HG03442 (cell line): ENCODE measurements at regions not wholly inside any gene's neighbourhood (a gene's known extent, or its start where the extent isn't known, plus 50 kb on each side); places are given as distances from the start of the nearest gene placed in this dataset.
A peak's percentile ranks its signal among the peaks of the same experiment; 100 is the strongest.
"Not testable (repeated sequence)": the region's sequence is repeated elsewhere in the genome, so short reads cannot be mapped to it uniquely, and the experiment has no call there.

Experiments used
- ATAC-seq: cut with Tn5 transposase; IDR thresholded peaks from one replicate; pipeline ENCODE4 v1.9.1; 2021; ENCODE audit warnings: mild to moderate bottlenecking, moderate library complexity; ENCODE audit not compliant: unreplicated experiment

DNA sequence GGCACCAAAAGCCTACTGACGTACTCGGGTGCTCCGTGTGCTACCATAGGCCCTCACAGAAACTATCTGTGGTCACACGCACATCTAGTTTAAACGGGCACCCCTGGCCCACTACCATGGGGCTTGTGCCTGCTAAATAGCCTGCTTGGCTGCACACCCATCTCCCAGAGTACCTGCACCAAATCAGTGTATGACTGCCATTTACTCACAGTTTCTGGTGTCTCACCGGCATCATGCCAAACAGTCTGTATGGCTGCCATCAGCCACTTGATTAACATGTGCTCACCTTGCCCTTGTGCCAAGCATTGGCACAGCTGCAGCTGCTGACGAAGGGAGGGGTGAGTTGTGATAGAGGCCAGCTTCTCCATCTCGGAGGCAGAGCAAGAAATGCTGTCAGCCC, 232.7 kb downstream of the IGSF11 start:
- ATAC-seq, result no peak

DNA sequence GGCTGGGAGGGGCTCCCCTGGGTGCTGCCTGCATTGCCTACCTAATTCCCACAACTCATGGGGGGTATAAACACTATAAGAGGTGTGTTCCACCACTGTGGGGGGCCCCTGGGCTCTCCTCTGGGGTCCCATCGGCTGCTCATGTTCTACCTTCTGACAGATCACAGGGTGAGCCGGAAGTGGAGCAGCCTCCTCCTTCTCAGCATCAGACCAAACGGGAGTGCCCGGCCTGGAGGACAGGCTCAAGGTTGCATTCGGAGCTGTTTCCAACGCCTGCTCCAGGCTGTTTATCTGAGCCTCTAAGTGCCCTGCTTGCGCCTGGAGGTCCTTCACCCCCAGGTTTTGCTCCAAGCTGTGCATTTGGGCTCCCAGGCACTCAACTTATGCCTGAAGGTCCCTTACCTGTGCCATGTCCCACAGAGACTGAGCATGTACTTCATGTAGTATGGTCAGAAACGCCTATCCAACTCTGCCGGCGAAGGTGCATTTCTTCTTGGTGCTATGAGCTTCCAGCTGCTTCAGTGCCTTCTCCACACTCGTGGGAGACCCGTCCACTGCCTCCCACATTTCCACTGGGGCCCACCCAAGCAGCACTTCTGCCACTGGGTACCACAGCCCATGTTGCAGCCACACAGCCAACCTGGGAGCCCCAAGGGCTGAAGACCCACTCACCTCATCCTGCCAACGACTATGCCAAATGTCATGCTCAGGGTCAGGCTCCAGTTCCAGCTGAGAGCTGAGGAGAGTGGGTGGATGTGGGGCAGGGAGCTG, 232.1 kb downstream of the IGSF11 start:
- ATAC-seq, result no peak

DNA sequence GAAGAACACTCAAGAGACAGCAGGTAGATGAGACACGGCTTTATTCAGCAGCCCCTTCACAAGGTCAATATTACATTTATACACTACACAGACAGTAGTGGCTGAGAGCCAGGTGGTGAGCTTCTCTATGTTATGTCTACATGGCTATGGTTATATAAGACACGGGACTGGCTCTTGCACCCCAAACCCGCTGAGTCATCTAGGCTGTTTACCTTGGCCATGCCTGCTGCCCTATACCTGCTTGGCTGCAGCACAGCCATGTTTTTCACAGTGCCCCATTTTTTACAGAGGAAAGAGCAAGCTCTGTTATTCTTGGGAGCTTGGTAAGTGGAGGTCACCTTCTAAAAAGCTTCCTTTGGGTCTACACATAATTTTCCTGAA, 231.6 kb downstream of the IGSF11 start:
- ATAC-seq, result no peak

DNA sequence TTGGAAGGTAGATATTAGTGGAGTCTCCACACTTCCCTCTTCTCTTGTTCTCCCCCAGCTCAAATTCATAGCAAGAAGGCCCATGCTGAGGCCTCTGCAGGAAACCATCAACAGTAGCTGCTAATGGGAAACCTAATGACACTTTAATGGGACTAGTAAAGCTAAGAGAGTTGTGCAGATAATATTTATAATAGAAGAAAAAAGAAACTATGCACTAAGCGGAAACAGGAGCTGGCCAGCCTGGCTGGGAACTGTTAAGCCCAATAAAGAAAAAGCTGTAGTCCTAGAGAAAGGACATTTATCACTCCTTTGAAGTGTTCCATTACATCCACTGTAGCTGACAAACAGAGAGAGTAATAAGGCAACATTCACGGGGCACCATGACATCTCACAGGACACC, 229.6 kb downstream of the IGSF11 start:
- ATAC-seq, result no peak

DNA sequence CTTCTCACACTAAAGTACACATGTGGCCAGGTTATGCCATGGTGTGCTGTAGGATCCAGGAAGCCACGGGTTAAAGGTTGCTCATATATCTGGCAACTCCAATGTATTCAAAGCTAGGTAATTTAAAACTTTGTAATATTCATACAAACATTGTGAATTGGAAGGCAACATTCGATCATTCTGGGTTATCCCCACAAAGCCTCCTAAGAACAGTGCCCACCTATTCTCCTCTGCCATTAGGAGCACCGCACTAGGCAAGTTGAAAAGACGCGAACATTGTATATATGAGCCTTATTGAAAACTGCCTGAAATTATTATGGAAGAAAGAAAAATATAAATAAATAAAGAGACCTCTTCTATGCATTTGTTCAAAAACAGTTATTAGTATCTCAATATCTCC, 228.2 kb downstream of the IGSF11 start:
- ATAC-seq, result no peak

DNA sequence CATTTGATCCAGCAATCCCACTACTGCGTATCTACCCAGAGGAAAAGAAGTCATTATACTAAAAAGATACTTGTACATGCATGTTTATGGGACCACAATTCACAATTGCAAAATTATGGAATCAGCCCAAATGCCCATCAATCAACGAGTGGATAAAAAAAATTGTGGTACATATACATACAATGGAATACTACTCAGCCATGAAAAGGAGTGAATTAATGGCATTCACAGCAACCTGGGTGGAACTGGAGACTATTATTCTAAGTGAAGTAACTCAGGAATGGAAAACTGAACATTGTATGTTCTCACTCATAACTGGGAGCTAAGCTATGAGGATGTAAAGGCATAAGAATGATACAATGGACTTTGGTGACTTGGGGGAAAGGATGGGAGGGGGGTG, 227.3 kb downstream of the IGSF11 start:
- ATAC-seq, result not testable (repeated sequence)

DNA sequence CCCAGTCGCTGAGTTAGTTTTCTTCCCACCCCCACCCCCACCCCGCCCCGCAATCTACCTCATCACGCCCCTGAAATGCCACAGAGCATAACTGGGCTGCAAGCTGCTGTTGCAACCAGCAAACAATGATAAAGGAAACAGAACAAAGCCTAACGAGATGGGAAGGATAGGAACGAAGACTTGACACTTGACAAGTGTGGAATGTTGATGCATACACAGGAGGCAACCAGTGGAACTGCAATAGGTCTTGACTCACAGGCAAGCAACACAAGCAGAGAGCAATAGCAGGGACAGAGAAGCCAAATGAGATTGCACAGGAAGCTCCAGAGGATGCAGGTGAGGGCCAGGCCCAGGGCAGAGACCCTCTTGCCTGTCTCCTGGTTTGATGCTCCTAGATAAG, 225.9 kb downstream of the IGSF11 start:
- ATAC-seq, result no peak

DNA sequence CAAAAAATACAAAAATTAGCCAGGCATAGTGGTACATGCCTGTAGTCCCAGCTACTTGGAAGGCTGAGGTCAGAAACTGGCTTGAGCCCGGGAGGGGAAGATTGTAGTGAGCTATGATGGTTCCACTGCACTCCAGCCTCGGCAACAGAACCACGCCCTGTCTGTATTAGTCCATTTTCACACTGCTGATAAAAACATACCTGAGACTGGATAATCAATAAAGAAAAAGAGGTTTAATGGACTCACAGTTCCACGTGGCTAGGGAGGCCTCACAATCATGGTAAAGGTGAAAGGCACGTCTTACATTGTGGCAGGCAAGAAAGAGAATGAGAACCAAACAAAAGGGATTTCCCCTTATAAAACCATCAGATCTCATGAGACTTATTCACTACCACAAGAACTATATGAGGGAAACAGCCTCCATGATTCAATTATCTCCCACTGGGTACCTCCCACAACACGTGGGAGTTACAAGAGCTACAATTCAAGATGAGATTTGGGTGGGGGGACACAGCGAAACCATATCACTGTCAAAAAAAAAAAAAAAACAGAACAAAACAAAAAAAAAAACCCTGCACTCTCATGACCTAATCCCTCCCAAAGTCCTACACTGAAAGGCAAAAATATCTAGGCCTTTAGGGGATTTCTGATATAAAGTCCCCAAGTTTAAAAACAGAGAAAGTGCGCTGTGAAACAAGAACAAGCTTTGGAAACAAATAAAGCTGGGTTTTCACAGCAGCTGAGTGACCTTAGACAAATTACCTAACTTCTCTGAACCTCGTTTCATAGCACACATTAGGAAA, 224.7 kb downstream of the IGSF11 start:
- peak; percentile 41 for ATAC-seq

DNA sequence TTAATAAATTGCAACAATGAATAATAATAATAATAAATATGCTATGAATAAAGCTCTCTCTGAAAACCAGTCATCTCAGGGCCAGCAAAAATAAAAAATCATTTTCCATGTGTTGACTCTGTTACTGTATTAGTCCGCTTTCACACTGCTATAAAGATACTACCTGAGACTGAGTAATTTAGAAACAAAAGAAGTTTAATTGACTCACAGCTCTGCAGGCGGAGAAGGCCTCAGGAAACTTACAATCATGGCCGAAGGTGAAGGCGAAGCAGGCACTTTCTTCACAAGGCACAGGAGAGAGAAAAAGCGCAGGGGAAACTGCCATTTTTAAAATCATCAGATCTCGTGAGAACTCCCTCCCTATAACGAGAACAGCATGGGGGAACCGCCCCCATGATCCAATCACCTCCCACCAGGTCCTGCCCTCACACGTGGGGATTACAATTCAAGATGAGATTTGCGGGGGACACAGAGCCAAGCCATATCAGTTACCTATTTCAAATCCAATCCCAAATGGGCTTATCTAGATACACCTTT, 224.1 kb downstream of the IGSF11 start:
- peak; percentile 31 for ATAC-seq

DNA sequence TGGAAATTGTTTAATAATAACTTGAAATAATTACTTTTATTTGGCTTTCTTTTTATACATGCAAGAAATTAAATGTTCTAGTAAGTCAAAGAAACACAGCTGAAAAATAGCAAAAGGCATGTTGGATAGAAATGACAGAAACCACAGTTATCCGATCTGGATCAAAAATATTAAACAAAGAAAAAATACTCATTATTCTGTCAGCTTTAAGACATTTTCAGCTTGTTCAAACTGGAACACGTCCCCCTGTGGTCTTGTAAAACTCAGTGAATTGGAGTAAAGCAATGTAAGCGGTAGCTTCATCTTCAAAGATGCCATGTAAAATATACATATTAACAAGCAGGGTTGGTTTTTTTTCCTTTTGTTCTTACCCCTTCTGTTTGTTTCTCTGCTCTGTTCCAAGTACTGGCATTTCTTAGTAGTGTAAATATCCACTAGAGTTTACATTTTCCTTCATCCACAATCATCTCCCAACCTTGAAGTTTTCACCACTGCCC, 223.4 kb downstream of the IGSF11 start:
- ATAC-seq, result no peak

DNA sequence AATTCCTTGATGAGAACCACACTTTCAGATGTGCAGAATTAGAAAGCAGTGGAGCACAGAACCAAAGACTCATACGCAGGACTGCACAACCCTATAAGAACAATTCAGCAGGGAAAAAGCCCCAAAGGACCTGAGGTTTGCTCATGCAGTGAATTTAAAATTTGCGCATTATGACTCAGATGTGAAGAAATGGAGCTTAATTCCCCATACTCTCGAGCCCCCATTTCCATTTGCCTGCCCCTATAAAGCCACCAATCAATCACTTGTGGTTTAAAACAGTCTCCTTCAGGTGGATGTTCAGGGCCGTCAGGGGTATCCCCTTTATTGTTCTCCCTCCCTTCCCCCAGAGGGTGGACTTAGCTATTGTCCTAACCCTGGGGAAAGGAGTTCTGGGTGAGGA, 221.2 kb downstream of the IGSF11 start:
- ATAC-seq, result no peak

DNA sequence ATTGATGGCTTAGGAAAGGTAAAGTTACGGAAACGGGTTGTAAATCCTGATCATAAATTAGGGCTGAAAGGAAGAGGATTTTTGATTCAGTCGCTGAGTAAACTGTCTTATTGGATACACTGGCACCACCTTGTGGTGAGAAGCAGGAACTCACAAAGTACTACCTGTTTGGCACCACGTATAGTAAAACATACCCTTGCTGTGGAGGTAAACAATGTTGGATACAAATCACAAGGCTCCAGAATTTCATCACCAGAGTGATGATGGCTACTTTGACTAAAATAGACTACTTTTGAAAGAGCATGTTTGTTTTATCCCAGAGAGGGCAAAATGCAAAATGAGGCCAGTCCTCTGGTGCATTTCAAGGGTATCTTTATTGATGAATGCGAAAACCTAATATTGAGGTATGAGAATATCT, 216.9 kb downstream of the IGSF11 start:
- peak; percentile 79 for ATAC-seq

DNA sequence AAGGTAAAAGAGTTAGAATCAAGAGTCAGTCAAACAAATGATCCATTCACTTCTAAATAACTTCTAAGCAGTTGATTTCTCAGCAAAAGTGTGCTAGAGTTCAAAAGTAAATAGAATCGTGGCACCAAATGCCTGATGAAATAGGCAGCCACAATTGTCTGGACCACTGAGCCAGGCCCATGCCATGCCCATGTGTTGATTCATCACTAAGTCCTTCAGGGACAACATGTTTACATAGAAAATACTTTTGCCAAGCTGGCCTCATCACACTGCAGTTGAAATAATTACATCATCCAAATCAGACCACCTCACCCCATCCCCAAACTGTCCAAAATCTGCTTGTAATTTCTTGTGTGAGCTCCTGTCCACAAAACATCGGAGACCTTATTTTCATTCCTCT, 216.3 kb downstream of the IGSF11 start:
- ATAC-seq, result no peak

DNA sequence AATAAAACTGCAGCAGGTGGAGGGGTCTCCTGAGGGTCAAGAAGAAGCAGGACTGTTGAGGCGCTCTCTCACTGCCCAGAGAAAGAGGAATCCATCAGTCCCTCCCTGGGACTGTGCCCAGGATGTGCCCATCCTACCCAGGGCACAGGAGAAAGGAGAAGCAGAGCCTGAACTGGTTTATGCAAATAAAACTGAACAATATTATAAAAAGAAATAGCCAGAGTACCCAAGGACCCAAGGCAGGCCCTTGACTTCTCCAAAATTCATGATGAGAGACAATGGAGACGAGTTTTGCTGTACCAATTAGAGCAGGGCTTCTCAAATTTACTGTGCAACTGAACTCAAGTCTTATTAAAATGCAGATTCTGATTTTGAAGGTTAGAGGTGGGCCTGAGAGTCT, 211.0 kb downstream of the IGSF11 start:
- no peak for ATAC-seq

DNA sequence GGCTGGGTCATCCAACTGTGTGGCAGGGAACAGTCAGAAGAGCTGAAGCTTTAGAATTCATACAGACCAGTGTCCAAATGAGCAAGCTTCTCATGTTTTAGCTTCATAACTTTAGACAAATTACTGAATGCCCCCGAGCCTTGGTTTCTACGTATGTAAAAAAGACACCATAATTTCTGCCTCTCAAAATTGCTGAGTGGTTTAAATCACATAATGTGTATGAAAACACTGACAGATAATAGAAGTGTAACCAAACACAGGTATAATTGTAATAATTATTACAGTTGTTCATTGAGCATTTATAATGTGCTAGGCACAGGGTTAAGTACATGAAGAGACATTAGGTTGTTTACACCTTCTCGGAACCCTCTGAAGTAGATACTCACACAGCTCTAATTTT, 207.2 kb downstream of the IGSF11 start:
- no peak for ATAC-seq

DNA sequence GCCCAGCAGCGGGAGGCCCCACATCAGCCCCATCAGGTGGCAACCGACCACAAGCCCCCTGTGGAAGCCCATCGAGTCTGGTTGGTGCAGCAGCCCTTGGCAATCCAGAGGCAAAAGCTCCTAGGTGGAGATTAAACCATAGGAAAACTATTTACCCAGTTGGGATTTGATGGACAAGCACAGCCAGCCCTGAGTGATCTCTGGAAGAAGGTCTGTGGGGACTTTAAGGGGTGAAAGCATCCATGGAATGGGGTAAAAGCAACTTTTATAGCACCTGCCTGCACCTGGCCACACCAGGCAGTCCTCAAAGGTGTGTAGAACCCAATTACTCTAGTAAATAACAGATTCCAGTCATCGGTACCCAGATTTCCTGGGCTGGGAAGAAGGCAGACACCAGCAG, 206.3 kb downstream of the IGSF11 start:
- ATAC-seq, result no peak

DNA sequence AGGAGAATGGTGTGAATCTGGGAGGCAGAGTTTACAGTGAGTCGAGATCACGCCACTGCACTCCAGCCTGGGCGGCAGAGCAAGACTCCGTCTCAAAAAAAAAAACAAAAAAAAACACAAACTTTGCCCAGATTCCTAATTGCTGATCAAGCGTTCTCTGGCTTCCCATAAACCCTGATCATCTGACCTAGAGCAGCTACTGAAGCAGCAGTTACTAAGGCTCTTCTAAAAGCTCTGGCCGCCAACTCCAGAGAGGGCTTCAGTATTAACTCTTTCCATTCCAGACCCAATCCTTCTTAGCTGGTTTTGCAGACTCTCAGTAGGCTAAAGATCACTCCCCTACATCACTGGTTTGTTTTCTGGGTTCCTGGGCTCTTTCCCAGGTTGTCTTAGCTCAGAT, 201.6 kb downstream of the IGSF11 start:
- no peak for ATAC-seq

DNA sequence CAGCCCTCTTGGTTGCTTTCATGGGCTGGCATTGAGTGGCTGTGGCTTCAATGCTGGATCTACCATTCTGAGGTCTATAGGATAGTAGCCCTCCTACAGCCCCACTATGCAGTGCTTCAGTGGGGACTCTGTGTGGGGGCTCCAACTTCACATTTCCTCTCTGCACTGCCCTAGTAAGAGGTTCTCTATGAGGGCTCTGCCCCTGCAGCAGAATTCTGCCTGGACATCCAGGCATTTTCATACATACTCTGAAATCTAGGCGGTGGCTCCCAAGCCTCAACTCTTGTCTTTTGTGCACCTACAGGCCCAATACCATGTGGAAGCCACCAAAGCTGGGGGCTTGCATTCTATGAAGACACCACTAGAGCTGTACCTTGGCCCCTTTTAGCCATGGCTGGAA, 195.8 kb downstream of the IGSF11 start:
- ATAC-seq, result no peak

DNA sequence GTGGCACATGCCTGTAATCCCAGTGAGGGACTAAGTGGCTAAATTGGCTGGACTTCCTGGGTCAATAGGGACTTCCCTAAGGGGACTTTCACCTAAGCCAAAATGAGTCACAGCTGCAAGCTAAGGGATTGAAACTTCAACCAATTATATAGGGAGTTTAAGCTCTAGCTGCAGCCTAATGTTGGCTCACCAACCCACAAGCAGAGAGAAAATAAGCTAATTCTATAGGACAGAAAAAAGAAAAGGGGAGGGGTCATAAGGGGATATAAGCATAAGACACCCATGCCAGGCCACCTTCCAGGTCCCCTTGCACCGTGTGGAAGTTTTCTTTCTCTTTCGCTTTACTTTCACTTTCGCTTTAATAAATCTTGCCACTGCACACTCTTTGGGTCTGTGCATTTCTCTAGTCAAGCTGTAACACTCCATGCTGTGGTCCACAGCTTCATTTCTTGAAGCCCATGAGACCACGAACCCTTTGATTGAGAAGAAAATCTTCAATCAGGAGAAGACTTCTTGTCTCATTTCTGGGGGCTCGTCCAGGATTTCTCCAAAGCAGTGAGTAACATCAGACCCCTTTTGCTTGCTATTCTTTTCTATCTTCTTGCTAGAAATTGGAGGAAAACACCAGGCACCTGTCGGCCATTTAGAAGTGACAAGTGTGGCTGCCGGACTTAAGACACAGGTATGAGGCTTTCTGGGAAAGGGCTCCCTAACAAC, 192.3 kb downstream of the IGSF11 start:
- ATAC-seq, result peak; percentile 34

DNA sequence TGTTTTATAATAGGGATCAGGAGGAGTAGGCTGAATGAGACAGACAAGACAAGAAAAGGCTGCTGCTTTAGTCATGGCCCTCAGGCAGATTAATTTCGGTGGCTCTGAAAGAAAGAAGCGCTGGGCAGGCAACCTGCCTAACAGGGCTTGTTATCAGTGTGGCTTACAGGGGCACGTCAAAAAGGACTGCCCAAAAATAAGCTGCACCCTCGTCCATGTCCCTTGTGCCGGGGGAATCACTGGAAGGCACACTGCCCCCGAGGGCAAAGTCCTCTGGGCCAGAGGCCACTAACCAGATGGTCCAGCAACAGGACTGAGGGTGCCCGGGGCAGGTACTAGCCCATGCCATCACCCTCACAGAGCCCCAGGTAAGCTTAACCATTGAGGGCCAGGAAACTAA, 188.5 kb downstream of the IGSF11 start:
- ATAC-seq, result no peak
